GF-D8 (cell line): ENCODE measurements at regions not wholly inside any gene's neighbourhood (a gene's known extent, or its start where the extent isn't known, plus 50 kb on each side); places are given as distances from the start of the nearest gene placed in this dataset.

Source experiments
- DNase-seq: peaks from one replicate; lab custom pipeline; 2025; lab: John Stamatoyannopoulos, UW

- no peak for DNase-seq
Measured at GRCh38 chr11:42482822-42483221, 829.0 kb upstream of the API5 start.

- DNase-seq, result no peak
Measured at GRCh38 chr11:42490506-42490905, 821.3 kb upstream of the API5 start.

GRCh38 chr11:42494459-42494858 lies 817.3 kb upstream of the API5 start:
- no peak for DNase-seq

- no peak for DNase-seq
Measured at GRCh38 chr11:42498971-42499370, 812.8 kb upstream of the API5 start.

- no peak for DNase-seq
Measured at GRCh38 chr11:42502151-42502550, 809.6 kb upstream of the API5 start.

GRCh38 chr11:42521994-42522393 lies 789.8 kb upstream of the API5 start:
- DNase-seq, result no peak

- no peak for DNase-seq
Measured at GRCh38 chr11:42524534-42525227, 787.1 kb upstream of the API5 start.

- no peak for DNase-seq
Measured at GRCh38 chr11:42526426-42526825, 785.4 kb upstream of the API5 start.

GRCh38 chr11:42528471-42528870 lies 783.3 kb upstream of the API5 start:
- no peak for DNase-seq

- DNase-seq, result no peak
Measured at GRCh38 chr11:42528911-42529310, 782.9 kb upstream of the API5 start.

- DNase-seq, result no peak
Measured at GRCh38 chr11:42536611-42537360, 775.0 kb upstream of the API5 start.

- DNase-seq, result no peak
Measured at GRCh38 chr11:42542336-42542735, 769.5 kb upstream of the API5 start.

GRCh38 chr11:42543844-42544419 lies 767.9 kb upstream of the API5 start:
- no peak for DNase-seq

GRCh38 chr11:42544726-42545125 lies 767.1 kb upstream of the API5 start:
- DNase-seq, result no peak

GRCh38 chr11:42545954-42546353 lies 765.8 kb upstream of the API5 start:
- no peak for DNase-seq

GRCh38 chr11:42552786-42553185 lies 759.0 kb upstream of the API5 start:
- no peak for DNase-seq

GRCh38 chr11:42555190-42555589 lies 756.6 kb upstream of the API5 start:
- no peak for DNase-seq

GRCh38 chr11:42571131-42571877 lies 740.5 kb upstream of the API5 start:
- no peak for DNase-seq

GRCh38 chr11:42571878-42572610 lies 739.8 kb upstream of the API5 start:
- DNase-seq, result no peak

- no peak for DNase-seq
Measured at GRCh38 chr11:42576318-42576717, 735.5 kb upstream of the API5 start.

GRCh38 chr11:42589286-42589685 lies 722.5 kb upstream of the API5 start:
- no peak for DNase-seq

- DNase-seq, result no peak
Measured at GRCh38 chr11:42591841-42592240, 720.0 kb upstream of the API5 start.
